MM.1S (cell line): ENCODE measurements at regions not wholly inside any gene's neighbourhood (a gene's known extent, or its start where the extent isn't known, plus 50 kb on each side); places are given as distances from the start of the nearest gene placed in this dataset.

Source experiments
- DNase-seq: peaks from one replicate; pipeline ENCODE4 v3.0.0-alpha.2; 2015
- H2AFZ ChIP-seq: fragments of 300-600 bp; sonication (generic); 2 replicates; pipeline ENCODE4 v1.6.0; 2016; ENCODE audit warnings: antibody characterized with exemption, low read length
- H3F3A ChIP-seq: fragments of 300-600 bp; sonication (generic); 2 replicates; pipeline ENCODE4 v1.6.1; 2016; ENCODE audit warnings: mild to moderate bottlenecking, antibody characterized with exemption, low read length, moderate library complexity, mixed read lengths; ENCODE audit not compliant: insufficient read depth
- H3K27ac ChIP-seq: fragments of 300-600 bp; sonication (generic); 2 replicates; pipeline ENCODE4 v1.5.1; 2016; ENCODE audit warnings: mild to moderate bottlenecking, low read length
- H3K27me3 ChIP-seq: fragments of 300-600 bp; sonication (generic); replicated peaks from 2 replicates; pipeline ENCODE4 v1.6.0; 2016; ENCODE audit warnings: low read length; ENCODE audit not compliant: insufficient read depth
- H3K36me3 ChIP-seq: fragments of 300-600 bp; sonication (generic); replicated peaks from 2 replicates; pipeline ENCODE4 v1.6.1; 2016; ENCODE audit warnings: mild to moderate bottlenecking, low read length, mixed read lengths; ENCODE audit not compliant: insufficient read depth
- H3K4me1 ChIP-seq: fragments of 300-600 bp; sonication (generic); 2 replicates; pipeline ENCODE4 v1.6.1; 2016; ENCODE audit warnings: low read length, mixed read lengths
- H3K4me2 ChIP-seq: fragments of 300-600 bp; sonication (generic); 2 replicates; pipeline ENCODE4 v1.6.0; 2016; ENCODE audit warnings: low read depth, low read length
- H3K4me3 ChIP-seq: fragments of 300-600 bp; sonication (generic); 2 replicates; pipeline ENCODE4 v1.5.1; 2016; ENCODE audit warnings: low read length, mixed read lengths
- H3K79me2 ChIP-seq: fragments of 300-600 bp; sonication (generic); 2 replicates; pipeline ENCODE4 v1.6.1; 2016; ENCODE audit warnings: mixed run types, low read length, mixed read lengths
- H3K9ac ChIP-seq: fragments of 300-600 bp; sonication (generic); 2 replicates; pipeline ENCODE4 v1.6.1; 2016; ENCODE audit warnings: low read length, mixed read lengths
- H3K9me2 ChIP-seq: fragments of 300-600 bp; sonication (generic); replicated peaks from 2 replicates; pipeline ENCODE4 v1.6.1; 2016; ENCODE audit warnings: mild to moderate bottlenecking, low read length, mixed read lengths; ENCODE audit not compliant: insufficient read depth
- H3K9me3 ChIP-seq: fragments of 300-600 bp; sonication (generic); replicated peaks from 2 replicates; pipeline ENCODE4 v1.6.1; 2016; ENCODE audit warnings: mild to moderate bottlenecking, low read length, mixed read lengths; ENCODE audit not compliant: insufficient read depth
- H4K20me1 ChIP-seq: fragments of 300-600 bp; sonication (generic); 2 replicates; pipeline ENCODE4 v1.6.1; 2016; ENCODE audit warnings: mild to moderate bottlenecking, low read length, moderate library complexity, mixed read lengths; ENCODE audit not compliant: insufficient read depth
- CTCF ChIP-seq: fragments of 300-600 bp; sonication (generic); IDR thresholded peaks from 2 replicates; pipeline ENCODE4 v1.5.1; 2016; ENCODE audit warnings: antibody characterized with exemption, low read length, mixed read lengths
- EZH2 ChIP-seq: fragments of 300-600 bp; sonication (generic); optimal IDR thresholded peaks from 2 replicates; pipeline ENCODE3; 2017; ENCODE audit warnings: low read depth, mild to moderate bottlenecking, antibody characterized with exemption, low read length, mixed read lengths
- EZH2phosphoT487 ChIP-seq: fragments of 300-600 bp; sonication (generic); IDR thresholded peaks from 2 replicates; pipeline ENCODE4 v1.6.1; 2018; ENCODE audit warnings: antibody characterized with exemption, low read length

DNA sequence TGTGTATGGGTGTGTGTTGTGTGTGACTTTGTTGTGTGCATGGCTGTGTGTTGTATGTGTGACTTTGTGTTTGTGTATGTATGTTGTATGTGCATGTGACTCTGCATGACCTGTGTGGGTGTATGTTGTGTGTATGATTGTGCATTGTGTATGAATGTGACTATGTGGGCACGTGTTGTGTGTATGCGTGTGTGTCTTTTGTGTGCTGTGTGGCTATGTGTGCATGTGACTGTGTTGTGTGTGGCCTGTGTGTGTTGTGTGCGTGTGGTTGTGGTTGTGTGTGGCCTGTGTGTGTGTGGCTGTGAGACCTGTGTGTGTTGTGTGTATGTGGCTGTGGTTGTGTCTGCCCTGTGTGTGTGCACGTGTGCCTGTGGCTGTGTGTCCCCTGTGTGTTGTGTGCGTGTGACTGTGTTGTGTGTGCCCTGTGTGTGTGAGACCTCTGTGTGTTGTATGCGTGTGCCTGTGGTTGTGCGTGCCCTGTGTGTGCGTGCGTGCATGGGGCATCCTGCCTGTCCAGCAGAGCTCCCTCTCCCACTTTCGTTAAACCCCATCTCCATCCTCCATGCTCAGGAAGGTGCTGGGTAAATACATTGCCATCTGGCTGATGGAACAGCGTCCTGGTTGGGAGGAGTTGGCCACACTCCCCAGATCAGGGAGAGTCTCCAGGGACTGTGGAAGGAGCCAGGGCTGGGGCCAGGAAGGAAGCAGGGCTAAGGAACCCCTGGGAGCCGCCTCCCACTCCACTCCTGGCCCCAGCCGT, 90.1 kb upstream of the GSE1 start:
- Histone ChIP-seq H3K4me2 (no peak overlapping the region), H4K20me1 (no peaks in the 10 kb centered on the region), H2AFZ (no peak overlapping the region), H3K4me3 (no peak overlapping the region), H3K79me2 (no peaks in the 10 kb centered on the region), H3K27me3 (peaks cover 3% of the 10 kb centered on the region; the same call in 1 of the 2 replicates), H3K36me3 (no peaks in the 10 kb centered on the region), H3K27ac (no peak overlapping the region), H3K9ac (no peak overlapping the region), H3F3A (no peaks in the 10 kb centered on the region), H3K9me2 (no peaks in the 10 kb centered on the region), H3K4me1 (no peaks in the 10 kb centered on the region), H3K9me3 (no peaks in the 10 kb centered on the region)
- no peak for DNase-seq
- TF ChIP-seq EZH2 (no peak), CTCF (no peak), EZH2phosphoT487 (no peak)

DNA sequence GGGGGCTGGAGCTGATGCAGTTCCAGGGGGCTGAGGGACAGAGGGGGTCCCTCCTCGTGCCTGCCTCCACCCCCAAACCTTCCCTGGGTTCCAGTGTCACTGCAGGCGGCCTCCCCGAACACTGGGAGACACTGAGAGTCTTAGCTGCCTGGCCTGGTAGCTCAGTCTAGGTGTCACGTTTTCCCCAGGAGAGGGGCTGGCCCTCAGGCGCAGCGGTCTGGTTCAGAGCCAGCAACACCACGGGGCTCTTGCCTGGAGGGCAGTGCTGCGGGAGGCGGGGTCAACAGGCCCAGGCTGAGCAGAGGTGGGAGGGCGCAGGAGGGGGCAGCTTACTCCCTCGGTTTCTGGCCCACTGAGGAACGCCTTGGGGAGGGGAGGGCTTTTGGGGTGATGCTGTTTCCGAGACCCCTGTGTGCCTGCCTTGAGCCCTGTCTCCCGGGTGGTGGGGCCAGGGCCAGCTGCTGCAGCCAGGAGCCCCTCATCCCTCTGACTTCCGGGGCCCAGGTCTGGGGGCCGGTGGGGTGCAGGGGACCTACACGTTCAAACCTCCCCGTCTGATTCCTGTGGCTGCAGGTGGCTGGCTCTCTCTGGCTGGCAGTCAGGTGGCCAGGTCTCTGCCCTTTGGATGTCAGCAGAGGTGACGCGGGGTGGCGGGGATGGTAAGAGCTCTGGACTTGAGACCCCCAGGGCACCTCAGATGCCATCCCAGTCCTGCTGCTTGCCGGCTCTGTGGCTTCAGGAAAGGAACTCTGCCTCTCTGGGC, 89.3 kb upstream of the GSE1 start:
- Histone ChIP-seq H3K4me2 (no peak overlapping the region), H2AFZ (no peak overlapping the region), H3K9me3 (no peaks in the 10 kb centered on the region), H4K20me1 (no peaks in the 10 kb centered on the region), H3K27me3 (peaks cover 3% of the 10 kb centered on the region; the same call in 1 of the 2 replicates), H3K79me2 (no peaks in the 10 kb centered on the region), H3K4me1 (no peaks in the 10 kb centered on the region), H3K9ac (no peak overlapping the region), H3K4me3 (no peak overlapping the region), H3K27ac (no peak overlapping the region), H3K36me3 (no peaks in the 10 kb centered on the region), H3K9me2 (no peaks in the 10 kb centered on the region), H3F3A (no peaks in the 10 kb centered on the region)
- DNase-seq = no peak
- TF ChIP-seq CTCF (no peak), EZH2 (no peak), EZH2phosphoT487 (no peak)

- Histone ChIP-seq H3K27me3 (peaks cover 3% of the 10 kb centered on the region; the same call in 1 of the 2 replicates), H3F3A (no peaks in the 10 kb centered on the region), H3K79me2 (no peaks in the 10 kb centered on the region), H3K4me2 (no peak overlapping the region), H4K20me1 (no peaks in the 10 kb centered on the region), H3K4me3 (no peak overlapping the region), H3K36me3 (no peaks in the 10 kb centered on the region), H3K9ac (no peak overlapping the region), H3K9me2 (no peaks in the 10 kb centered on the region), H3K4me1 (no peaks in the 10 kb centered on the region), H3K9me3 (no peaks in the 10 kb centered on the region), H2AFZ (no peak overlapping the region), H3K27ac (no peak overlapping the region)
- DNase-seq = no peak
- TF ChIP-seq EZH2phosphoT487 = no peak
- TF ChIP-seq EZH2 = no peak
- no peak for TF ChIP-seq CTCF
These were observed 88.8 kb upstream of the GSE1 start for GRCh38 chr16:85524365-85524629.
